ENCODE measurements at regions not wholly inside any gene's neighbourhood (a gene's known extent, or its start where the extent isn't known, plus 50 kb on each side); places are given as distances from the start of the nearest gene placed in this dataset.
"Not testable (repeated sequence)": the region's sequence is repeated elsewhere in the genome, so short reads cannot be mapped to it uniquely, and the experiment has no call there.

DNA sequence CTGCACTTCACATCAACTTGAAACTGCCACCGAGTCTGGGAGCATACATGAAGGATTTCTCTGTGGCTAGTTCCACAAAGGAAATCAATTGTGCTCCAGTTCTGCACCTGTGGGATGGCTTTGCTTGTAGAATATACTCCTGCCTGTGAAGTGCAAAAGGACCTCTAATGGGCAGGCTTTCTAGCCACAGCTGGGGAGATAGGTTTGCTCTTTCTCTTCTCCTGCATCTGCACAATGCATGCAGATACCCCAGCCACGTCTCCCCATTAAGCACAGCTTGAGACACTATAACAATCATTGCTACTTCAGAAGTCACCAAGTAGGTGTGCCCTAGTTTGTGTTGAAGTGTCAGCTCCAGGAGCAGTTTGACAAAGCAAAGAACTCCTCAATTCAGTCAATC is 364.6 kb downstream of the ZIC3 start:
- 10 to 22% methylated on average over 2 of the region's 2 CpGs for WGBS, 2 donors
- intact Hi-C loops (cut with DNase I; ENCODE audit: low total_unique reads), result no loop called here
- TF ChIP-seq, protein P1, sequence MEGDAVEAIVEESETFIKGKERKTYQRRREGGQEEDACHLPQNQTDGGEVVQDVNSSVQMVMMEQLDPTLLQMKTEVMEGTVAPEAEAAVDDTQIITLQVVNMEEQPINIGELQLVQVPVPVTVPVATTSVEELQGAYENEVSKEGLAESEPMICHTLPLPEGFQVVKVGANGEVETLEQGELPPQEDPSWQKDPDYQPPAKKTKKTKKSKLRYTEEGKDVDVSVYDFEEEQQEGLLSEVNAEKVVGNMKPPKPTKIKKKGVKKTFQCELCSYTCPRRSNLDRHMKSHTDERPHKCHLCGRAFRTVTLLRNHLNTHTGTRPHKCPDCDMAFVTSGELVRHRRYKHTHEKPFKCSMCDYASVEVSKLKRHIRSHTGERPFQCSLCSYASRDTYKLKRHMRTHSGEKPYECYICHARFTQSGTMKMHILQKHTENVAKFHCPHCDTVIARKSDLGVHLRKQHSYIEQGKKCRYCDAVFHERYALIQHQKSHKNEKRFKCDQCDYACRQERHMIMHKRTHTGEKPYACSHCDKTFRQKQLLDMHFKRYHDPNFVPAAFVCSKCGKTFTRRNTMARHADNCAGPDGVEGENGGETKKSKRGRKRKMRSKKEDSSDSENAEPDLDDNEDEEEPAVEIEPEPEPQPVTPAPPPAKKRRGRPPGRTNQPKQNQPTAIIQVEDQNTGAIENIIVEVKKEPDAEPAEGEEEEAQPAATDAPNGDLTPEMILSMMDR (IDR thresholded peaks at IDR 0.05), result no peak
- TF ChIP-seq POLR2A (IDR thresholded peaks at IDR 0.05), result no peak
- DNase-seq (ENCODE audit: low spot score in 2 of 2), result no peak
- H3K4me3 ChIP-seq (ENCODE audit: low read depth, poor library complexity, severe bottlenecking), result no peak overlapping the region

DNA sequence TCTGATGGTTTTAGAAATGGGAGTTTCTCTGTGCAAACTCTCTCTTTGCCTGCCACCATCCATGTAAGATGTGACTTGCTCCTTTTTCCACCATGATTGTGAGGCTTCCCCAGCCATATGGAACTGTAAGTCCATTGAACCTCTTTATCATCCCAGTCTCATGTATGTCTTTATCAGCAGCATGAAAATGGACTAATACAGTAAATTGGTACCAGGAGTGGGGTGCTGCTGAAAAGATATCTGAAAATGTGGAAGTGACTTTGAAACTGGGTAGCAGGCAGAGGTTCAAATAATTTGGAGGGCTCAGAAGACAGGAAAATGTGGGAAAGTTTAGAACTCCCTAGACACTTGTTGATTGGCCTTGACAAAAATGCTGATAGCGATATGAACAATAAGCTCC is 368.3 kb downstream of the ZIC3 start:
- DNase-seq (ENCODE audit: low spot score in 2 of 2); intact Hi-C loops (cut with DNase I; ENCODE audit: low total_unique reads); H3K4me3 ChIP-seq (ENCODE audit: low read depth, poor library complexity, severe bottlenecking): not testable (repeated sequence)
- 94 to 95% methylated on average over 1 of the region's 1 CpG for WGBS, 2 donors

DNA sequence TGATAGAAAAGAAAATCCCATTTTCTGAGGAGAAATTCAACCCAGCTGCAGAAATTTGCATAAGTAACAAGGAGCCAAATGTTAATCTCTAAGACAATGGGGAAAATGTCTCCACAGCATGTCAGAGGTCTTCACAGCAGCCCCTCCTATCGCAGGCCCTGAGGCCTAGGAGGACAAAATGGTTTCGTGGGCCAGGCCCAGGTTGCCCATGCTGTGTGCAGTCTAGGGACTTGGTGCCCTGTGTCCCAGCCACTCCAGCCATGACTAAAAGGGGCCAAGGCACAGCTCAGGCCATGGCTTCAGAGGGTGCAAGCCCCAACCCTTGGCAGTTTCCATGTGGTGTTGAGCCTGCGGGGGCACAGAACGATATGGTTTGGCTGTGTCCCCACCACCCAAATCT is 369.0 kb downstream of the ZIC3 start:
- DNase-seq (ENCODE audit: low spot score in 2 of 2); H3K4me3 ChIP-seq (ENCODE audit: low read depth, poor library complexity, severe bottlenecking); intact Hi-C loops (cut with DNase I; ENCODE audit: low total_unique reads): not testable (repeated sequence)
- 81% methylated on average over 4 of the region's 4 CpGs; no CpG with 5 or more reads in 1 of the 2 donors for WGBS, 2 donors

DNA sequence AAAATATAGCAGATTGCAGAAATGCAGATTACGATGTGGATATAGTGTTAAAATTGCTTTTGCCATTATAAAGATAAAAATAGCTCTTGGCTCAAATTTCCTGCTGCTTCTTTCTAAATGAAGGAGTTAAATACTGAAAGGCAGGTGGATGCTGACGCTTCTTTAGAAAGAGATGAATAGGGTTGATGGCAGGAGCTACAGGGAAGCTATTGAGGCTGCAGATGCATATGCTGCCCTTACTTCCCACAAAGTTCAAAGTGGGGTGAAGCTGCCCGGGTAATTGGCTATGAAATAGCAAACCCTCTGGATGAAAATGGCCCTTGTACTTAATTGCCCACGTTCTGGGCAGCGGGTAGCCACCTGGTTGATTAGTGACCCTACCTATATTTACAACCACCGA is 379.5 kb downstream of the ZIC3 start:
- intact Hi-C loops (cut with DNase I; ENCODE audit: low total_unique reads), result no loop called here
- no peak overlapping the region for H3K4me3 ChIP-seq (ENCODE audit: low read depth, poor library complexity, severe bottlenecking)
- TF ChIP-seq, protein P1 (IDR thresholded peaks at IDR 0.05), result no peak
- TF ChIP-seq POLR2A (IDR thresholded peaks at IDR 0.05), result no peak
- WGBS, 2 donors, result 46 to 48% methylated on average over 6 of the region's 6 CpGs
- DNase-seq (ENCODE audit: low spot score in 2 of 2), result no peak

DNA sequence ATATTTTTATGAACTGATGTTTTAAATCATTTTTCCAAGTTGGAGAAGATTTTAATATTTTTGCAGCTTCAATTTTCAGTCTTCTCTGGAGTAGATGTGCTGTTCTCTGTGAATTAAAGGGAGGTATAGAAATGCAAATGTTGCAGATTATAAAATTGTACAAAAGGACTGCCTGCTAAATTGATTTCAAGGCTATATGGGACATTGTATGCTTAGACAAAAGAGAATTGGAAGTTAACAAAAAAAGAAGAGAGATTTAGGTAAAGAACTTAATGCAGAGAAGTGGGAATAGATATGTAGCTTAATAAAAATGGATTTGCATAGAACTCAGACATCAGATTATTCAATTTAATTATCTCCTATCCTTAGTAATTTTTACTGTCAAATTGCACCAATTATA is 403.3 kb downstream of the ZIC3 start:
- DNase-seq (ENCODE audit: low spot score in 2 of 2), result no peak
- H3K4me3 ChIP-seq (ENCODE audit: low read depth, poor library complexity, severe bottlenecking), result no peak overlapping the region
- TF ChIP-seq, protein P1 (IDR thresholded peaks at IDR 0.05), result no peak
- no peak for TF ChIP-seq POLR2A (IDR thresholded peaks at IDR 0.05)
- intact Hi-C loops (cut with DNase I; ENCODE audit: low total_unique reads), result no loop called here

DNA sequence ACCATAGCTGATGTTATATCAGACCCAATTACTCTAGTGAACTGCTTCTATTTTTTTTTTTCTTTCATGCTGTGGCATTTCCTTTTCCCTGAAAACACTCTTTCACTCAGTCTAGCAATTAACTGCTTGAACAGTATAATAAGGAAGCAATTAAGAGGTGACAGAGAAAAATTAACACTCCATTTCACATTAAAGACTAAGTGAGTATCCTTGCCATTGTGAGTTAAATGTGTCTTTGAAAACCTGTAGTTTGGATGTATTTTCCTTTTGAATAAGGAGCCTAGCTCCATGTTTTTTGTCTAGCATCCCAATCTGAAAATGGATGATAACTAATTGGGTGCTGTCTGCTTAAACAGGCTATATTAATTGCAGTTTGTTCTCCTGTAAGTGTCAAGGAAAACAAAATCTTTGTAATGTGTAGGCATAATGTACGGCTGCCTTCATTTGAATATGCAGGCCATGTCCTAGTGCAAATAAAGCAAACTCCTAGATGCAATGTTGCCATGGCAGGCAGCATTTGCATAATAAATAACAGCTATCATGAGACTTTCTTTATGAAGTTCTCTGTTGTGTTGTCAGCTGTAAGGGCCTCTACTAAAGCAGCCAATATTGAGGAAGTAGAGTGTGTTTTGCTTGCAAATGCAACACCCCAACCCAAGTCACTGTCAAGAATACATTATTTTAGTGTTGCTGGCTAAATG is 416.7 kb downstream of the ZIC3 start:
- no peak overlapping the region for H3K4me3 ChIP-seq (ENCODE audit: low read depth, poor library complexity, severe bottlenecking)
- no peak for DNase-seq (ENCODE audit: low spot score in 2 of 2)
- intact Hi-C loops (cut with DNase I; ENCODE audit: low total_unique reads), result no loop called here
- WGBS, 2 donors, result 47 to 65% methylated on average over 1 of the region's 1 CpG
- TF ChIP-seq, protein P1 (IDR thresholded peaks at IDR 0.05), result no peak
- no peak for TF ChIP-seq POLR2A (IDR thresholded peaks at IDR 0.05)

GRCh38 chrX:137988470-137988869 is 422.5 kb downstream of the ZIC3 start:
- intact Hi-C loops (cut with DNase I; ENCODE audit: low total_unique reads), result no loop called here
- 91 to 92% methylated on average over 1 of the region's 1 CpG for WGBS, 2 donors
- no peak for DNase-seq (ENCODE audit: low spot score in 2 of 2)
- no peak overlapping the region for H3K4me3 ChIP-seq (ENCODE audit: low read depth, poor library complexity, severe bottlenecking)
- TF ChIP-seq, protein P1 (IDR thresholded peaks at IDR 0.05), result no peak
- no peak for TF ChIP-seq POLR2A (IDR thresholded peaks at IDR 0.05)

Measured in lower leg skin (tissue), 4 donors.